ENCODE measurements at regions not wholly inside any gene's neighbourhood (a gene's known extent, or its start where the extent isn't known, plus 50 kb on each side); places are given as distances from the start of the nearest gene placed in this dataset.

- TF ChIP-seq CTCF (IDR thresholded peaks at IDR 0.05; ENCODE audit: extremely low read depth, insufficient read depth, missing control alignments), result no peak
- in situ Hi-C loops (cut with MboI; ENCODE audit: low pct_unique_long_range_greater_than_20kb, low sequenced_read_pairs, unreplicated experiment), result no loop called here
- DNase-seq (ENCODE audit: low spot score), result no peak
Observed at GRCh38 chr12:97659117-97659880, 196.7 kb downstream of the RMST start.

DNA sequence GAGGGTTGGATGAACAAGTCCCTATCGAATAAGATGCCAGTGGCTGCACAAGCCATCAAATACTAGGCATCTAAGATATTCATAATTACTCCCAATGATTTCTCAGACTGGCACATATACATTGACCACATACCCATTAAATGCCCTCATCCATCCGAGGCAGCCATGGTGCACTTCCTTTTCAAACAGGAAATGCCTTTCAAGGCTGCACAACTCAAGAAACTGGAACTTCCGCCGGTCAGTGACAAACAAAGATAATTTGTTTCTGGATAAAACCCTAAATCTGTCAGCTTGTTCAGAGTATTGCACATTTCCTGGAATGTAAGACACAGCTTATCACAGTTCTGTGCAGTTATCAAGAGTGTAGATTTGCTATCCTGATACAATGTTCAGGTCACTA, 203.7 kb downstream of the RMST start:
- in situ Hi-C loops (cut with MboI; ENCODE audit: low pct_unique_long_range_greater_than_20kb, low sequenced_read_pairs, unreplicated experiment), result no loop called here
- no peak for DNase-seq (ENCODE audit: low spot score)

GRCh38 chr12:97672870-97673269, 210.3 kb downstream of the RMST start:
- DNase-seq (ENCODE audit: low spot score), result no peak
- TF ChIP-seq CTCF (IDR thresholded peaks at IDR 0.05; ENCODE audit: extremely low read depth, insufficient read depth, missing control alignments), result no peak
- in situ Hi-C loops (cut with MboI; ENCODE audit: low pct_unique_long_range_greater_than_20kb, low sequenced_read_pairs, unreplicated experiment), result no loop called here

More for the DNA sequence above, 203.7 kb downstream of the RMST start:
- TF ChIP-seq CTCF (IDR thresholded peaks at IDR 0.05; ENCODE audit: extremely low read depth, insufficient read depth, missing control alignments), result no peak

GRCh38 chr12:97680751-97681150, 218.1 kb downstream of the RMST start:
- no peak for DNase-seq (ENCODE audit: low spot score)
- in situ Hi-C loops (cut with MboI; ENCODE audit: low pct_unique_long_range_greater_than_20kb, low sequenced_read_pairs, unreplicated experiment), result no loop called here
- TF ChIP-seq CTCF (IDR thresholded peaks at IDR 0.05; ENCODE audit: extremely low read depth, insufficient read depth, missing control alignments), result no peak

DNA sequence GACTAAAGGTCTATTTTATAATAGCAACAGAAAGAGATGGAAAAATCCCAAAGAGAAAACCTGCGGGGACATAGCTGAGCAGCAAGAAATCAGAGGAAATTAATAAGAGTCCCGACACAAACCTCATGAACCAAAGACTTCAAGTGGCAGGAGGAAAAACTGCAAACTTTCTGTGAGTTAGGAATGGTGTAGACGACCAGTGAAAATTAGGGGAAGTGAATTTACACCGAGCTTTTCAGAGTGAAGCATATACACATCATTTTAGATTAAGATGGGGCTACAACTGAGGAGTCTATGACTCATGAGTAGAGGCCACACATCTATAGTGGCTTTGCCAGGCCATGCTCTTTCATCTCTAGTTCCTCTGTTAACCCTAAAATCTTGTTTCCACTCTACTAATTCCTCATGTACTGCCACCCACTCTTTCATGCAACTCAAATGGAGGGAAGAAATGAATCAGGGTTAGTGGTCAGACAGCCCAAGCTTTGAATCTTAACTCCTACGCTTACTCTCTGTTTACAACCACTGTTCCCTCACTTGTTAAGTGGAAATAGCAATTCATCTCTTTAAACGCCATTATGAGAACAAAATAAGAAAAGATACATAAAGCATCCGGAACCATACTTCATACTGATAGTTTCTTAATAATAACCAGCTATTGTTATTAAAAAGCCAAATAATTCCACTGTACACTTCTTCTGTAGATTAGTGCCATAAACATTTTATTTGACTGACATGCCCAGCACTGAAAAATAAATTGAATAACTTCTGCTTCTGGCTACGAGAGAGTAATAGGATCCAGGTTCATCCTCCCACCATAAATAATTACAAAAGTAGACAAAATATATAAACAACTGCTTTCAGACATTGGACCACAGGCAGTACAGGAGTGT, 219.3 kb downstream of the RMST start:
- in situ Hi-C loops (cut with MboI; ENCODE audit: low pct_unique_long_range_greater_than_20kb, low sequenced_read_pairs, unreplicated experiment), result no loop called here
- DNase-seq (ENCODE audit: low spot score), result peak; percentile 22
- TF ChIP-seq CTCF (IDR thresholded peaks at IDR 0.05; ENCODE audit: extremely low read depth, insufficient read depth, missing control alignments), result no peak

DNA sequence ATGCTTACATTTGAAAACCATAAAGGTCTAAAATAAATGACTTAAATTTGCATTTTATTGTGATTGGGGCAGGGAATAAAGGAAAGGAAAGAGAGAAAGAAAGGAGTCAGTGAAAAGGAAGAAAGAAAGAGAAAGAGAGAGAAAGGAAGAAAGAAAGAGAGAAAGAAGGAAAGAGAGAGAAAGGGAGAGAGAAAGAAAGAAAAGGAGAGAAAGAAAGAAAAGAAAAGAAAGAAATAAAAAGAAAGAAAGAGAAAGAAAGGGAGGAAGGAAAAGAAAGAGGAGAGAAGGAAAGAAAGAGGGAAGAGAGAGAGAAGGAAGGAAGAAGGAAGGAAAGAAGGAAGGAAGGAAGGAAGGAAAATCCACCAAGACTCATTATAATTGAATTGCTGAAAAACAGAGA, 222.8 kb downstream of the RMST start:
- TF ChIP-seq CTCF (IDR thresholded peaks at IDR 0.05; ENCODE audit: extremely low read depth, insufficient read depth, missing control alignments), result no peak
- DNase-seq (ENCODE audit: low spot score), result no peak
- in situ Hi-C loops (cut with MboI; ENCODE audit: low pct_unique_long_range_greater_than_20kb, low sequenced_read_pairs, unreplicated experiment), result no loop called here

Data from GM13977 (cell line).